OCI-LY7 (cell line): ENCODE measurements at regions not wholly inside any gene's neighbourhood (a gene's known extent, or its start where the extent isn't known, plus 50 kb on each side); places are given as distances from the start of the nearest gene placed in this dataset.

ENCODE experiments used
- CTCF ChIP-seq: fragments of 200-600 bp; sonication (generic); conservative IDR thresholded peaks from 2 replicates; pipeline ENCODE4 v1.5.1; 2014; ENCODE audit warnings: mild to moderate bottlenecking, antibody characterized with exemption, low read length, moderate library complexity, mixed read lengths
- EZH2phosphoT487 ChIP-seq: fragments of 200-600 bp; sonication (generic); IDR thresholded peaks from 2 replicates; pipeline ENCODE4 v1.6.1; 2018; ENCODE audit warnings: low read depth, borderline replicate concordance, mild to moderate bottlenecking, mixed run types, antibody characterized with exemption, low read length, moderate library complexity, mixed read lengths

GRCh38 chr4:148795156-148795864, 353.1 kb upstream of the NR3C2 start:
- TF ChIP-seq CTCF (no peak), EZH2phosphoT487 (no peak)
